IMR-90 (cell line): ENCODE measurements at regions not wholly inside any gene's neighbourhood (a gene's known extent, or its start where the extent isn't known, plus 50 kb on each side); places are given as distances from the start of the nearest gene placed in this dataset.
"Not testable (repeated sequence)": the region's sequence is repeated elsewhere in the genome, so short reads cannot be mapped to it uniquely, and the experiment has no call there.

Experiments
- ATAC-seq: fragments of 200-7000 bp; cut with Tn5 transposase; 2 replicates; pipeline ENCODE4 v1.9.1; 2020; ENCODE audit warnings: low read depth, mild to moderate bottlenecking, moderate library complexity
- BruUV-seq: library from RNA; stranded (reverse); fragments of 400-500 nt; replicated peaks from 2 replicates; lab custom pipeline; 2021; lab: Mats Ljungman, UMichigan
- CTCF ChIA-PET: fragments of 300-600 bp; formaldehyde crosslinking; extraction: SDS; loops from one replicate; lab custom pipeline; 2021; ENCODE audit warnings: antibody characterized with exemption; lab: Yijun Ruan, JAX
- POLR2A ChIA-PET: fragments of 300-600 bp; sonication (Branson Sonifier 250); formaldehyde crosslinking; loops from one replicate; lab custom pipeline; 2022; ENCODE audit warnings: antibody characterized with exemption; ENCODE audit not compliant: unreplicated experiment; lab: Charles Lee
- DNase-seq: peaks from one replicate; pipeline ENCODE4 v3.0.0; 2013
- H2AFZ ChIP-seq: replicated peaks from 2 replicates; pipeline ENCODE3; 2013; ENCODE audit warnings: low read length, mild to moderate bottlenecking; ENCODE audit not compliant: poor library complexity
- H2AK5ac ChIP-seq: 2 replicates; pipeline ENCODE4 v1.6.1; 2013; ENCODE audit warnings: low read depth, low read length, inconsistent platforms
- H2AK9ac ChIP-seq: replicated peaks from 2 replicates; pipeline ENCODE3; 2013; ENCODE audit warnings: mild to moderate bottlenecking, low read depth, low read length, moderate library complexity; ENCODE audit not compliant: poor library complexity
- H2BK120ac ChIP-seq: 2 replicates; pipeline ENCODE4 v1.6.1; 2013; ENCODE audit warnings: low read depth, low read length, inconsistent platforms
- H2BK15ac ChIP-seq: 3 replicates; pipeline ENCODE4 v1.6.1; 2013; ENCODE audit warnings: low read depth, low read length, inconsistent platforms
- H2BK20ac ChIP-seq: 2 replicates; pipeline ENCODE4 v1.6.1; 2013; ENCODE audit warnings: low read depth, mild to moderate bottlenecking, inconsistent platforms, low read length, moderate library complexity
- H2BK5ac ChIP-seq: 2 replicates; pipeline ENCODE4 v1.6.1; 2013; ENCODE audit warnings: mild to moderate bottlenecking, low read depth, low read length, inconsistent platforms; ENCODE audit not compliant: poor library complexity, severe bottlenecking
- H3K14ac ChIP-seq: replicated peaks from 2 replicates; pipeline ENCODE4 v1.6.1; 2013; ENCODE audit warnings: low read depth, low read length, inconsistent platforms
- H3K18ac ChIP-seq: 2 replicates; pipeline ENCODE4 v1.6.1; 2013; ENCODE audit warnings: low read depth, low read length, control low read depth
- H3K23ac ChIP-seq: 2 replicates; pipeline ENCODE4 v1.6.1; 2013; ENCODE audit warnings: low read depth, low read length, inconsistent platforms
- H3K27ac ChIP-seq: 2 replicates; pipeline ENCODE4 v1.5.1; 2013; ENCODE audit warnings: mild to moderate bottlenecking, control low read depth, low read length; ENCODE audit not compliant: insufficient read depth
- H3K27me3 ChIP-seq: 2 replicates; pipeline ENCODE4 v1.6.1; 2013; ENCODE audit warnings: low read length; ENCODE audit not compliant: control insufficient read depth, insufficient read depth
- H3K36me3 ChIP-seq: 2 replicates; pipeline ENCODE4 v1.6.1; 2013; ENCODE audit warnings: low read length, mixed read lengths; ENCODE audit not compliant: control insufficient read depth, insufficient read depth
- H3K4ac ChIP-seq: 2 replicates; pipeline ENCODE4 v1.6.1; 2013; ENCODE audit warnings: low read depth, low read length, inconsistent platforms
- H3K4me1 ChIP-seq: 2 replicates; pipeline ENCODE4 v1.6.1; 2013; ENCODE audit warnings: low read length, mixed read lengths; ENCODE audit not compliant: control insufficient read depth, insufficient read depth
- H3K4me2 ChIP-seq: 2 replicates; pipeline ENCODE4 v1.6.1; 2013; ENCODE audit warnings: low read depth, mild to moderate bottlenecking, control low read depth, low read length, moderate library complexity
- H3K4me3 ChIP-seq: 2 replicates; pipeline ENCODE4 v1.5.1; 2013; ENCODE audit warnings: low read depth, mild to moderate bottlenecking, control low read depth, low read length, moderate library complexity; ENCODE audit not compliant: insufficient read depth
- H3K56ac ChIP-seq: 2 replicates; pipeline ENCODE4 v1.6.1; 2013; ENCODE audit warnings: low read length, inconsistent platforms; ENCODE audit not compliant: insufficient read depth; ENCODE audit errors: extremely low read depth
- H3K79me1 ChIP-seq, 2 experiments: 2 replicates each; pipeline ENCODE4 v1.6.1; 2013; ENCODE audit warnings: low read length in 2 of 2, inconsistent platforms in 1 of 2, low read depth in 1 of 2
- H3K9ac ChIP-seq: 2 replicates; pipeline ENCODE4 v1.6.1; 2013; ENCODE audit warnings: low read depth, low read length, control low read depth
- H3K9me1 ChIP-seq: 2 replicates; pipeline ENCODE4 v1.6.1; 2013; ENCODE audit warnings: low read length, inconsistent platforms; ENCODE audit not compliant: insufficient read depth
- H3K9me3 ChIP-seq: 2 replicates; pipeline ENCODE4 v1.6.1; 2013; ENCODE audit warnings: low read length; ENCODE audit not compliant: control insufficient read depth, insufficient read depth
- H4K20me1 ChIP-seq: 2 replicates; pipeline ENCODE4 v1.6.1; 2013; ENCODE audit warnings: low read length, inconsistent platforms; ENCODE audit not compliant: insufficient read depth
- H4K5ac ChIP-seq: 2 replicates; pipeline ENCODE4 v1.6.1; 2013; ENCODE audit warnings: mild to moderate bottlenecking, low read depth, low read length, control low read depth
- H4K8ac ChIP-seq, 2 experiments: 2 replicates each; pipeline ENCODE4 v1.6.1; 2013; ENCODE audit warnings: low read depth in 2 of 2, low read length in 2 of 2, control low read depth in 1 of 2, inconsistent platforms in 1 of 2
- H4K91ac ChIP-seq: 2 replicates; pipeline ENCODE4 v1.6.1; 2013; ENCODE audit warnings: low read depth, low read length, inconsistent platforms; ENCODE audit not compliant: insufficient read depth
- CEBPB ChIP-seq: IDR thresholded peaks from 2 replicates; pipeline ENCODE4 v1.6.1; 2012; ENCODE audit warnings: low read depth, low read length, improper control_type of control experiment
- FOS ChIP-seq: fragments of 150-350 bp; IDR thresholded peaks from 2 replicates; pipeline ENCODE4 v1.6.1; 2016; ENCODE audit warnings: low read depth, low read length
- MXI1 ChIP-seq: IDR thresholded peaks from 2 replicates; pipeline ENCODE4 v1.6.1; 2012; ENCODE audit warnings: low read depth, mild to moderate bottlenecking, low read length, moderate library complexity, borderline replicate concordance
- NFE2L2 ChIP-seq: fragments of 150-350 bp; IDR thresholded peaks from 2 replicates; pipeline ENCODE4 v1.6.1; 2016; ENCODE audit warnings: low read depth, mild to moderate bottlenecking, low read length
- POLR2A ChIP-seq: IDR thresholded peaks from 2 replicates; pipeline ENCODE4 v1.6.1; 2012; ENCODE audit warnings: mild to moderate bottlenecking, low read depth, low read length
- WGBS, 2 experiments: methylation state at CpG; one replicate each; pipeline versions ENCODE4 v1.1.5 to v1.1.7; 2013; ENCODE audit warnings: missing lambda C conversion rate in 2 of 2; ENCODE audit not compliant: insufficient read length in 1 of 2; ENCODE audit errors: extremely low coverage in 2 of 2; 5-methylcytosine and 5-hydroxymethylcytosine counted together
- dilution Hi-C: fragments of 300-500 bp; cut with HindIII; formaldehyde crosslinking; loops from one replicate; pipeline ENCODE4 v1.14.3; 2018; ENCODE audit warnings: low sequenced_read_pairs; ENCODE audit not compliant: unreplicated experiment
- in situ Hi-C: fragments of 300-500 bp; cut with MboI; formaldehyde crosslinking; loops from 3 replicates; pipeline ENCODE4 v1.14.3; 2019; ENCODE audit warnings: low sequenced_read_pairs, inconsistent platforms, mixed read lengths
- intact Hi-C: fragments of 100-400 bp; cut with micrococcal nuclease; formaldehyde crosslinking; loops from 2 replicates; pipeline ENCODE4 v1.10.0; 2022

DNA sequence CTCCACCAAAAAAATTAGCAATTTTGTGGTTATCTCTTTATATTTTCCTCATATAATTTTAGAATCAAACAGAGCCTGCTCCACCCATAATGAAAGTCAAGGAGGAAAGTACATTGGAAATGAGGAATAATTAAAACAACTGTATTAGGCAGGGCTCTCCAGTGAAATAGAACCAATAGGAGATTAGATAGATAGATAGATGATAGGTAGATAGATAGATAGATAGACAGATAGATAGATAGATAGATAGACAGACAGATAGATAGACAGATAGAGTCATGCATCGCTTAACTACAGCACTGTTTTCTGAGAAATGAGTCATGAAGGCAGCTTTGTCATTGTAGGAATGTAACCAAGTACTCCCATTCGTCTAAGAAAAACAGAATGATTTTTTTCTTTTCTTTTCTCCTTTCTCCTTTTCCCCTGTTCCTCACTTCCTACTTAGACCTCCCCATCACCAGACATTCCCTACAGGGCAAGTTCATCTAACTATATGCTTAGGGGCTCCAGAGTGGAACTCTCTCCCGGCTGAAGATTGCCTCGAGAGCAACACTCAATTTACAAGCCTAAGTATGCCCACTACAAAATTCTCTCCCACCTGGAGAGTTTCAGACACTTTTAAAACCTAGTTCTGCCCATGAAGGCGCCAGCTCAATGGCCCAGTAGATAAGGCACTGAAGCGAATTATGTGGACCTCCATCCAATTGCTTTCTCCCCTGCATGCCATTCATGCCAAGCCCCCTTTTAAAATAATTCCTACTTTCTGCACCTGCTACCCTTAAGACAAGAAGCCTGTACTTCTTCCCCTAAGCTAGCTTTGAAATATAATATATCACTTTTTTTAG is 53.3 kb upstream of the LIPC start:
- peak; percentile 77 for ATAC-seq
- H2BK20ac ChIP-seq = no peak overlapping the region
- no peak overlapping the region for H2BK15ac ChIP-seq
- no TSS peak for BruUV-seq
- H3K14ac ChIP-seq = peak overlapping the region; percentile 67
- H3K9me3 ChIP-seq = peaks cover 3% of the 10 kb centered on the region; the same call in 1 of the 2 replicates
- no peak overlapping the region for H2AK5ac ChIP-seq
- peak overlapping the region; percentile 1 for H2AK9ac ChIP-seq
- ChIA-PET POLR2A (no interaction called here), CTCF (interaction anchor here (1.2 kb wide), 1 partner anchor 12 kb away, joined by 4 read pairs; no protein-coding TSS in a partner anchor)
- in situ Hi-C loops = no loop called here
- no peak overlapping the region for H3K23ac ChIP-seq
- peak overlapping the region; percentile 74 for H2BK120ac ChIP-seq
- H3K27me3 ChIP-seq = no peaks in the 10 kb centered on the region
- TF ChIP-seq POLR2A (no peak), CEBPB (no peak), FOS (peak; percentile 45; the same call in 1 of the 2 replicates), MXI1 (no peak), NFE2L2 (no peak)
- H3K4ac ChIP-seq = peak overlapping the region; percentile 5; the same call in 1 of the 2 replicates
- H4K5ac ChIP-seq = peak overlapping the region; percentile 73; the same call in 1 of the 2 replicates
- H3K9me1 ChIP-seq = no peaks in the 10 kb centered on the region
- H3K36me3 ChIP-seq = no peaks in the 10 kb centered on the region
- 70% methylated on average over 4 of the region's 6 CpGs; no CpG with 5 or more reads in 1 of the 2 experiments for WGBS, 2 experiments
- H3K4me2 ChIP-seq = peak overlapping the region; percentile 22; the same call in 1 of the 2 replicates
- H4K20me1 ChIP-seq = no peaks in the 10 kb centered on the region
- H4K8ac ChIP-seq = peak overlapping the region in 1 of 2 experiments; percentile 14; a peak in 2 of 4 replicates
- H3K9ac ChIP-seq = no peak overlapping the region
- no peak overlapping the region for H3K27ac ChIP-seq
- H2AFZ ChIP-seq = peak overlapping the region; percentile 55
- no peak overlapping the region for H4K91ac ChIP-seq
- DNase-seq = peak; percentile 54
- dilution Hi-C loops = no loop called here
- H3K18ac ChIP-seq = peak overlapping the region; percentile 93
- H3K79me1 ChIP-seq = no peaks in the 10 kb centered on the region
- no peak overlapping the region for H2BK5ac ChIP-seq
- H3K4me1 ChIP-seq = peaks cover 3% of the 10 kb centered on the region
- H3K4me3 ChIP-seq = no peak overlapping the region
- no peak overlapping the region for H3K56ac ChIP-seq
- intact Hi-C loops = no loop called here

DNA sequence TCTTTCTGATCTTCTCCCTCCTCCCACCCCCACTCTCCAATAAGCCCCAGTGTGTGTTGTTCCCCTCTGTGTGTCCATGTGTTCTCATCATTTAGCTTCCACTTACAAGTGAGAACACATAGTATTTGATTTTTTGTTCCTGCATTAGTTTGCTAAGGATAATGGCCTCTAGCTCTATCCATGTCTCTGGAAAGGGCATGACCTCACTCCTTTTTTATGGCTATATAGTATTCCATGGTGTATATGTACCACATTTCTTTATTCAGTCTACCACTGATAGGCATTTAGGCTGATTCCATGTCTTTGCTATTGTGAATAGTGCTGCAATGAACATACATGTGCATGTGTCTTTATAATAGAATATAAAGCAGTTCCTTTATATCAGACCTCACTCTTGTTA is 52.3 kb upstream of the LIPC start:
- H2AFZ ChIP-seq, ATAC-seq, H2BK20ac ChIP-seq, H3K56ac ChIP-seq, H2BK5ac ChIP-seq, H3K4me3 ChIP-seq, H3K36me3 ChIP-seq, H4K8ac ChIP-seq, intact Hi-C loops, H2BK120ac ChIP-seq, H3K9me1 ChIP-seq, CTCF ChIA-PET, H4K91ac ChIP-seq, H2AK9ac ChIP-seq, DNase-seq, H3K27ac ChIP-seq, dilution Hi-C loops, H3K9me3 ChIP-seq, H3K9ac ChIP-seq, H2AK5ac ChIP-seq, H3K4me2 ChIP-seq, H4K5ac ChIP-seq, H2BK15ac ChIP-seq, H3K18ac ChIP-seq, H3K79me1 ChIP-seq, H3K4me1 ChIP-seq, POLR2A ChIA-PET, H3K14ac ChIP-seq, H3K27me3 ChIP-seq, BruUV-seq, H3K23ac ChIP-seq, H4K20me1 ChIP-seq, H3K4ac ChIP-seq, in situ Hi-C loops: not testable (repeated sequence)
